NB4 (cell line): ENCODE measurements at regions not wholly inside any gene's neighbourhood (a gene's known extent, or its start where the extent isn't known, plus 50 kb on each side); places are given as distances from the start of the nearest gene placed in this dataset.

Experiments
- DNase-seq: peaks from one replicate; pipeline ENCODE4 v3.0.0; 2010; ENCODE audit warnings: low read depth
- H3K4me3 ChIP-seq: one replicate; pipeline ENCODE4 v1.5.1; 2011; ENCODE audit warnings: mild to moderate bottlenecking, low read depth, low read length, moderate library complexity
- CTCF ChIP-seq: IDR thresholded peaks from one replicate; pipeline ENCODE4 v1.5.1; 2012; ENCODE audit warnings: low read depth, low read length
- MAX ChIP-seq: IDR thresholded peaks from 2 replicates; pipeline ENCODE4 v1.6.1; 2011; ENCODE audit warnings: low read depth, low read length
- MYC ChIP-seq: IDR thresholded peaks from 2 replicates; pipeline ENCODE4 v1.6.1; 2011; ENCODE audit warnings: low read depth, low read length
- POLR2A ChIP-seq: IDR thresholded peaks from 2 replicates; pipeline ENCODE4 v1.6.1; 2011; ENCODE audit warnings: mild to moderate bottlenecking; ENCODE audit not compliant: insufficient read length; ENCODE audit errors: extremely low read depth

GRCh38 chr2:41970988-41971660 is 76.7 kb upstream of the PKDCC start:
- no peak for DNase-seq
- H3K4me3 ChIP-seq: no peak overlapping the region
- no peak for TF ChIP-seq MYC
- no peak for TF ChIP-seq POLR2A

- TF ChIP-seq CTCF: no peak
- TF ChIP-seq MYC: no peak
- TF ChIP-seq POLR2A: no peak
- TF ChIP-seq MAX: no peak
- no peak for DNase-seq
These were observed 75.6 kb upstream of the PKDCC start for GRCh38 chr2:41972179-41972578.

GRCh38 chr2:41972819-41973218 is 75.0 kb upstream of the PKDCC start:
- DNase-seq: peak; percentile 43
- H3K4me3 ChIP-seq: no peak overlapping the region
- TF ChIP-seq MYC: no peak
- TF ChIP-seq POLR2A: no peak
- no peak for TF ChIP-seq CTCF
- TF ChIP-seq MAX: no peak

More at GRCh38 chr2:41972179-41972578, 75.6 kb upstream of the PKDCC start:
- H3K4me3 ChIP-seq: no peak overlapping the region

- TF ChIP-seq MAX (no peak), POLR2A (no peak), MYC (no peak), CTCF (no peak)
- no peak for DNase-seq
- no peak overlapping the region for H3K4me3 ChIP-seq
These were observed 74.0 kb upstream of the PKDCC start for GRCh38 chr2:41973871-41974270.

- DNase-seq: no peak
- H3K4me3 ChIP-seq: no peak overlapping the region
- no peak for TF ChIP-seq MAX
- TF ChIP-seq MYC: no peak
- no peak for TF ChIP-seq CTCF
- TF ChIP-seq POLR2A: no peak
These were observed 66.4 kb upstream of the PKDCC start for GRCh38 chr2:41981417-41981816.

GRCh38 chr2:41985573-41986095 is 62.2 kb upstream of the PKDCC start:
- TF ChIP-seq MAX (no peak), CTCF (no peak), POLR2A (no peak), MYC (no peak)
- no peak overlapping the region for H3K4me3 ChIP-seq
- DNase-seq: no peak
